GM18907 (cell line): ENCODE measurements at regions not wholly inside any gene's neighbourhood (a gene's known extent, or its start where the extent isn't known, plus 50 kb on each side); places are given as distances from the start of the nearest gene placed in this dataset.

Experiments
- ATAC-seq: cut with Tn5 transposase; IDR thresholded peaks from one replicate; pipeline ENCODE4 v1.9.1; 2021; ENCODE audit warnings: mild to moderate bottlenecking, moderate library complexity; ENCODE audit not compliant: unreplicated experiment

- ATAC-seq = no peak
These were observed 81.1 kb upstream of the PUM3 start for GRCh38 chr9:2925016-2925415.

- ATAC-seq = no peak
These were observed 80.5 kb upstream of the PUM3 start for GRCh38 chr9:2924380-2924768.

GRCh38 chr9:2923766-2924379 is 80.0 kb upstream of the PUM3 start:
- no peak for ATAC-seq

- no peak for ATAC-seq
These were observed 75.5 kb upstream of the PUM3 start for GRCh38 chr9:2919347-2919746.

- ATAC-seq = no peak
These were observed 72.6 kb upstream of the PUM3 start for GRCh38 chr9:2916382-2916985.

- ATAC-seq = no peak
These were observed 69.1 kb upstream of the PUM3 start for GRCh38 chr9:2913026-2913425.

- no peak for ATAC-seq
These were observed 63.5 kb upstream of the PUM3 start for GRCh38 chr9:2907411-2907810.

GRCh38 chr9:2904242-2904930 is 60.5 kb upstream of the PUM3 start:
- ATAC-seq = no peak
